ENCODE measurements at regions not wholly inside any gene's neighbourhood (a gene's known extent, or its start where the extent isn't known, plus 50 kb on each side); places are given as distances from the start of the nearest gene placed in this dataset.
"Not testable (repeated sequence)": the region's sequence is repeated elsewhere in the genome, so short reads cannot be mapped to it uniquely, and the experiment has no call there.

GRCh38 chr10:118820326-118821116 is 65.8 kb upstream of the CACUL1 start:
- no peak overlapping the region for H3K4me3 Mint-ChIP-seq
- no peak for DNase-seq

GRCh38 chr10:118823256-118823907 is 68.6 kb upstream of the CACUL1 start:
- no peak for DNase-seq
- Mint-ChIP-seq H3K4me3 (no peak overlapping the region), H3K27ac (no peak overlapping the region), H3K36me3 (no peaks in the 10 kb centered on the region), H3K4me1 (no peaks in the 10 kb centered on the region), H3K27me3 (ENCODE audit: low read depth in 3 of 3) (peaks cover 1 to 6% (median 3%) of the 10 kb centered on the region in 3 donors), H3K9me3 (no peaks in the 10 kb centered on the region)

More at GRCh38 chr10:118820326-118821116, 65.8 kb upstream of the CACUL1 start:
- Mint-ChIP-seq H3K27me3 (ENCODE audit: low read depth in 3 of 3) (peaks cover 1 to 4% (median 1%) of the 10 kb centered on the region in 3 donors), H3K27ac (no peak overlapping the region), H3K4me1 (no peaks in the 10 kb centered on the region), H3K9me3 (no peaks in the 10 kb centered on the region), H3K36me3 (no peaks in the 10 kb centered on the region)

- H3K9me3 Mint-ChIP-seq: no peaks in the 10 kb centered on the region
- no peak overlapping the region for H3K27ac Mint-ChIP-seq
- H3K4me1 Mint-ChIP-seq: peaks cover 0 to under 1% of the 10 kb centered on the region in 2 donors
- no peaks in the 10 kb centered on the region for H3K36me3 Mint-ChIP-seq
- peaks cover 2% of the 10 kb centered on the region in 3 donors for H3K27me3 Mint-ChIP-seq (ENCODE audit: low read depth in 3 of 3)
- no peak for DNase-seq
- no peak overlapping the region for H3K4me3 Mint-ChIP-seq
Measured at GRCh38 chr10:118827053-118827452, 72.3 kb upstream of the CACUL1 start.

GRCh38 chr10:118827466-118828155 is 72.8 kb upstream of the CACUL1 start:
- H3K36me3 Mint-ChIP-seq: no peaks in the 10 kb centered on the region
- no peak overlapping the region for H3K27ac Mint-ChIP-seq
- DNase-seq: no peak
- H3K4me1 Mint-ChIP-seq: peaks cover 0 to 4% of the 10 kb centered on the region in 2 donors
- H3K27me3 Mint-ChIP-seq (ENCODE audit: low read depth in 3 of 3): peaks cover 2 to 3% (median 2%) of the 10 kb centered on the region in 3 donors
- no peaks in the 10 kb centered on the region for H3K9me3 Mint-ChIP-seq
- H3K4me3 Mint-ChIP-seq: no peak overlapping the region

- Mint-ChIP-seq H3K27me3 (ENCODE audit: low read depth in 3 of 3) (peaks cover 0 to 8% (median 3%) of the 10 kb centered on the region in 3 donors), H3K4me3 (peak overlapping the region in 1 of 5 donors; percentile 30), H3K36me3 (no peaks in the 10 kb centered on the region), H3K9me3 (no peaks in the 10 kb centered on the region), H3K27ac (no peak overlapping the region), H3K4me1 (peaks cover 0 to 4% of the 10 kb centered on the region in 2 donors)
- no peak for DNase-seq
Measured at GRCh38 chr10:118832241-118832651, 77.5 kb upstream of the CACUL1 start.

- not testable (repeated sequence) for H3K27ac Mint-ChIP-seq; DNase-seq; H3K4me3 Mint-ChIP-seq; H3K9me3 Mint-ChIP-seq; H3K27me3 Mint-ChIP-seq (ENCODE audit: low read depth in 3 of 3); H3K4me1 Mint-ChIP-seq; H3K36me3 Mint-ChIP-seq
Measured at GRCh38 chr10:118834370-118834769, 79.6 kb upstream of the CACUL1 start.

- H3K4me1 Mint-ChIP-seq: peaks cover 0 to 4% of the 10 kb centered on the region in 2 donors
- H3K27me3 Mint-ChIP-seq (ENCODE audit: low read depth in 3 of 3): peaks cover 0 to 6% (median 5%) of the 10 kb centered on the region in 3 donors
- H3K4me3 Mint-ChIP-seq: no peak overlapping the region
- H3K9me3 Mint-ChIP-seq: no peaks in the 10 kb centered on the region
- DNase-seq: no peak
- H3K27ac Mint-ChIP-seq: no peak overlapping the region
- H3K36me3 Mint-ChIP-seq: no peaks in the 10 kb centered on the region
Measured at GRCh38 chr10:118835682-118836326, 81.0 kb upstream of the CACUL1 start.

- no peak for DNase-seq
- Mint-ChIP-seq H3K27ac (no peak overlapping the region), H3K4me3 (no peak overlapping the region), H3K36me3 (no peaks in the 10 kb centered on the region), H3K27me3 (ENCODE audit: low read depth in 3 of 3) (peaks cover 0 to 6% (median 1%) of the 10 kb centered on the region in 3 donors), H3K9me3 (no peaks in the 10 kb centered on the region), H3K4me1 (no peaks in the 10 kb centered on the region)
Measured at GRCh38 chr10:118838364-118838763, 83.6 kb upstream of the CACUL1 start.

- Mint-ChIP-seq H3K27me3 (ENCODE audit: low read depth in 3 of 3) (peaks cover 0 to 6% (median 0%) of the 10 kb centered on the region in 3 donors), H3K27ac (no peak overlapping the region)
Measured at GRCh38 chr10:118839348-118839747, 84.6 kb upstream of the CACUL1 start.

GRCh38 chr10:118840071-118840775 is 85.5 kb upstream of the CACUL1 start:
- Mint-ChIP-seq H3K4me1 (no peaks in the 10 kb centered on the region), H3K27ac (no peak overlapping the region), H3K4me3 (no peak overlapping the region), H3K36me3 (no peaks in the 10 kb centered on the region), H3K27me3 (ENCODE audit: low read depth in 3 of 3) (peaks cover 0 to 5% (median 0%) of the 10 kb centered on the region in 3 donors), H3K9me3 (no peaks in the 10 kb centered on the region)
- DNase-seq: no peak

More at GRCh38 chr10:118839348-118839747, 84.6 kb upstream of the CACUL1 start:
- DNase-seq: no peak
- Mint-ChIP-seq H3K36me3 (no peaks in the 10 kb centered on the region), H3K4me3 (no peak overlapping the region), H3K9me3 (no peaks in the 10 kb centered on the region), H3K4me1 (no peaks in the 10 kb centered on the region)

- Mint-ChIP-seq H3K9me3 (no peaks in the 10 kb centered on the region), H3K4me3 (no peak overlapping the region), H3K27me3 (ENCODE audit: low read depth in 3 of 3) (peaks cover 0 to 5% (median 0%) of the 10 kb centered on the region in 3 donors), H3K36me3 (no peaks in the 10 kb centered on the region), H3K4me1 (no peaks in the 10 kb centered on the region), H3K27ac (no peak overlapping the region)
- DNase-seq: no peak
Measured at GRCh38 chr10:118840776-118841468, 86.2 kb upstream of the CACUL1 start.

- peaks cover 0 to 5% (median 0%) of the 10 kb centered on the region in 3 donors for H3K27me3 Mint-ChIP-seq (ENCODE audit: low read depth in 3 of 3)
- no peaks in the 10 kb centered on the region for H3K4me1 Mint-ChIP-seq
- no peak for DNase-seq
- no peaks in the 10 kb centered on the region for H3K36me3 Mint-ChIP-seq
- no peak overlapping the region for H3K4me3 Mint-ChIP-seq
- H3K27ac Mint-ChIP-seq: no peak overlapping the region
- no peaks in the 10 kb centered on the region for H3K9me3 Mint-ChIP-seq
Measured at GRCh38 chr10:118841881-118842605, 87.3 kb upstream of the CACUL1 start.
